Non-pigmented ciliary epithelial cell (primary cell): ENCODE measurements at regions not wholly inside any gene's neighbourhood (a gene's known extent, or its start where the extent isn't known, plus 50 kb on each side); places are given as distances from the start of the nearest gene placed in this dataset.
"Not testable (repeated sequence)": the region's sequence is repeated elsewhere in the genome, so short reads cannot be mapped to it uniquely, and the experiment has no call there.

ENCODE experiments used
- DNase-seq: peaks from one replicate; pipeline ENCODE4 v3.0.0-alpha.2; 2010; ENCODE audit warnings: low read depth

GRCh38 chr6:106849676-106850332, 124.7 kb downstream of the CD24 start:
- DNase-seq, result no peak

- no peak for DNase-seq
These were observed 125.4 kb downstream of the CD24 start for GRCh38 chr6:106849120-106849519.

GRCh38 chr6:106847116-106847515, 127.4 kb downstream of the CD24 start:
- no peak for DNase-seq

GRCh38 chr6:106844930-106845329, 129.6 kb downstream of the CD24 start:
- no peak for DNase-seq

- no peak for DNase-seq
These were observed 141.6 kb downstream of the CD24 start for GRCh38 chr6:106832766-106833510.

GRCh38 chr6:106830930-106831329, 143.6 kb downstream of the CD24 start:
- DNase-seq, result no peak

GRCh38 chr6:106829451-106829850, 145.1 kb downstream of the CD24 start:
- no peak for DNase-seq

GRCh38 chr6:106827081-106827480, 147.4 kb downstream of the CD24 start:
- no peak for DNase-seq

- DNase-seq, result no peak
These were observed 149.4 kb downstream of the CD24 start for GRCh38 chr6:106825156-106825555.

GRCh38 chr6:106823732-106824351, 150.7 kb downstream of the CD24 start:
- no peak for DNase-seq

GRCh38 chr6:106823058-106823457, 151.5 kb downstream of the CD24 start:
- DNase-seq, result no peak

GRCh38 chr6:106820412-106820852, 154.1 kb downstream of the CD24 start:
- no peak for DNase-seq

- no peak for DNase-seq
These were observed 163.3 kb downstream of the CD24 start for GRCh38 chr6:106811088-106811686.

- no peak for DNase-seq
These were observed 165.8 kb downstream of the CD24 start for GRCh38 chr6:106808758-106809157.

GRCh38 chr6:106807947-106808611, 166.4 kb downstream of the CD24 start:
- DNase-seq, result no peak

- not testable (repeated sequence) for DNase-seq
These were observed 168.3 kb downstream of the CD24 start for GRCh38 chr6:106806253-106806652.

- no peak for DNase-seq
These were observed 168.8 kb downstream of the CD24 start for GRCh38 chr6:106805771-106806170.

GRCh38 chr6:106804346-106805335, 169.9 kb downstream of the CD24 start:
- no peak for DNase-seq

GRCh38 chr6:106803188-106803587, 171.3 kb downstream of the CD24 start:
- no peak for DNase-seq

- DNase-seq, result no peak
These were observed 172.4 kb downstream of the CD24 start for GRCh38 chr6:106802139-106802538.

GRCh38 chr6:106801256-106801655, 171.9 kb downstream of the QRSL1 start:
- DNase-seq, result no peak
